Vagina (tissue), 2 donors: ENCODE measurements at regions not wholly inside any gene's neighbourhood (a gene's known extent, or its start where the extent isn't known, plus 50 kb on each side); places are given as distances from the start of the nearest gene placed in this dataset.

Source experiments
- DNase-seq, 2 donors: peaks; one replicate each; pipeline ENCODE4 v3.0.0-alpha.2; 2017; ENCODE audit errors: extremely low spot score in 2 of 2
- H3K27ac ChIP-seq: fragments of 200-600 bp; sonication (generic); one replicate; pipeline ENCODE4 v1.5.1; 2019
- H3K27me3 ChIP-seq: fragments of 200-600 bp; sonication (generic); one replicate; pipeline ENCODE4 v1.5.1; 2019
- H3K36me3 ChIP-seq, 2 donors: fragments of 200-600 bp; sonication (generic); one replicate each; pipeline ENCODE4 v1.5.1; 2017 to 2019
- H3K4me1 ChIP-seq: fragments of 200-600 bp; sonication (generic); one replicate; pipeline ENCODE4 v1.5.1; 2019
- H3K4me3 ChIP-seq, 2 donors: fragments of 200-600 bp; sonication (generic); 1 replicate in 1 of 2; 2 replicates in 1 of 2; pipeline ENCODE4 v1.5.1; 2016 to 2019
- H3K9me3 ChIP-seq: fragments of 200-600 bp; sonication (generic); one replicate; pipeline ENCODE4 v1.5.1; 2019
- CTCF ChIP-seq, 3 experiments: fragments of 450-650 bp in 2 of 3; fragments of 200-600 bp in 1 of 3; sonication (generic) in 1 of 3; IDR thresholded peaks; one replicate each; pipeline ENCODE4 v1.5.1; 2017 to 2019; ENCODE audit warnings: antibody characterized with exemption in 3 of 3, mild to moderate bottlenecking in 2 of 3, moderate library complexity in 2 of 3
- POLR2A ChIP-seq, 2 donors: fragments of 450-650 bp; IDR thresholded peaks; one replicate each; pipeline ENCODE4 v1.6.1; 2017; ENCODE audit warnings: antibody characterized with exemption in 2 of 2, mild to moderate bottlenecking in 2 of 2, moderate library complexity in 2 of 2
- POLR2AphosphoS5 ChIP-seq, 2 donors: sonication (generic); formaldehyde crosslinking; IDR thresholded peaks; one replicate each; pipeline ENCODE4 v1.9.0; 2017; ENCODE audit warnings: antibody characterized with exemption in 2 of 2, mild to moderate bottlenecking in 2 of 2, low read depth in 1 of 2; ENCODE audit not compliant: insufficient read depth in 1 of 2
- intact Hi-C: fragments of 100-400 bp; cut with DNase I; formaldehyde crosslinking; loops from one replicate; pipeline ENCODE4 v1.15.1; 2023

GRCh38 chr13:26950968-26951367 lies 190.4 kb upstream of the GPR12 start:
- H3K4me3 ChIP-seq, result no peak overlapping the region
- intact Hi-C loops, result no loop called here
- H3K4me1 ChIP-seq, result peaks cover 7% of the 10 kb centered on the region
- no peak overlapping the region for H3K27ac ChIP-seq
- no peak for DNase-seq
- H3K27me3 ChIP-seq, result no peaks in the 10 kb centered on the region
- no peaks in the 10 kb centered on the region for H3K36me3 ChIP-seq
- TF ChIP-seq POLR2AphosphoS5 (IDR thresholded peaks at IDR 0.05; ENCODE audit: insufficient read depth in 1 of 2, low read depth in 1 of 2), result no peak
- no peak for TF ChIP-seq POLR2A (IDR thresholded peaks at IDR 0.05)
- TF ChIP-seq CTCF (IDR thresholded peaks at IDR 0.05), result no peak
- H3K9me3 ChIP-seq, result no peaks in the 10 kb centered on the region

GRCh38 chr13:26950546-26950945 lies 190.0 kb upstream of the GPR12 start:
- DNase-seq, result no peak
- H3K27me3 ChIP-seq, result no peaks in the 10 kb centered on the region
- H3K4me3 ChIP-seq, result no peak overlapping the region
- H3K36me3 ChIP-seq, result no peaks in the 10 kb centered on the region
- H3K27ac ChIP-seq, result no peak overlapping the region
- no peak for TF ChIP-seq POLR2A (IDR thresholded peaks at IDR 0.05)
- H3K9me3 ChIP-seq, result no peaks in the 10 kb centered on the region
- intact Hi-C loops, result no loop called here
- H3K4me1 ChIP-seq, result peaks cover 7% of the 10 kb centered on the region

- TF ChIP-seq CTCF (IDR thresholded peaks at IDR 0.05), result no peak
- DNase-seq, result no peak
- intact Hi-C loops, result no loop called here
- Histone ChIP-seq H3K9me3 (no peaks in the 10 kb centered on the region), H3K27me3 (no peaks in the 10 kb centered on the region), H3K27ac (no peak overlapping the region), H3K36me3 (no peaks in the 10 kb centered on the region), H3K4me3 (no peak overlapping the region), H3K4me1 (peaks cover 7% of the 10 kb centered on the region)
Measured at GRCh38 chr13:26949701-26950502, 189.3 kb upstream of the GPR12 start.

GRCh38 chr13:26948353-26948752 lies 187.8 kb upstream of the GPR12 start:
- no peak for TF ChIP-seq POLR2A (IDR thresholded peaks at IDR 0.05)
- TF ChIP-seq POLR2AphosphoS5 (IDR thresholded peaks at IDR 0.05; ENCODE audit: insufficient read depth in 1 of 2, low read depth in 1 of 2), result no peak
- TF ChIP-seq CTCF (IDR thresholded peaks at IDR 0.05), result no peak
- no peaks in the 10 kb centered on the region for H3K9me3 ChIP-seq
- peaks cover 7% of the 10 kb centered on the region for H3K4me1 ChIP-seq
- H3K27me3 ChIP-seq, result no peaks in the 10 kb centered on the region
- no peaks in the 10 kb centered on the region for H3K36me3 ChIP-seq
- H3K4me3 ChIP-seq, result no peak overlapping the region
- intact Hi-C loops, result no loop called here
- H3K27ac ChIP-seq, result no peak overlapping the region
- no peak for DNase-seq

GRCh38 chr13:26946684-26947343 lies 186.2 kb upstream of the GPR12 start:
- TF ChIP-seq CTCF (IDR thresholded peaks at IDR 0.05) (peak; percentile 16 to 63 (median 19)), POLR2A (IDR thresholded peaks at IDR 0.05) (no peak)
- no peaks in the 10 kb centered on the region for H3K27me3 ChIP-seq
- H3K27ac ChIP-seq, result no peak overlapping the region
- H3K4me3 ChIP-seq, result no peak overlapping the region
- intact Hi-C loops, result no loop called here
- peaks cover 4% of the 10 kb centered on the region for H3K4me1 ChIP-seq
- no peaks in the 10 kb centered on the region for H3K36me3 ChIP-seq
- no peak for DNase-seq
- H3K9me3 ChIP-seq, result no peaks in the 10 kb centered on the region
